HG03521 (cell line): ENCODE measurements at regions not wholly inside any gene's neighbourhood (a gene's known extent, or its start where the extent isn't known, plus 50 kb on each side); places are given as distances from the start of the nearest gene placed in this dataset.

Source experiments
- ATAC-seq: cut with Tn5 transposase; IDR thresholded peaks from one replicate; pipeline ENCODE4 v1.9.1; 2021; ENCODE audit warnings: mild to moderate bottlenecking, moderate library complexity; ENCODE audit not compliant: unreplicated experiment

- ATAC-seq, result no peak
Measured at GRCh38 chr2:195319548-195320412, 337.2 kb upstream of the SLC39A10 start.

GRCh38 chr2:195319112-195319460, 337.9 kb upstream of the SLC39A10 start:
- no peak for ATAC-seq

- no peak for ATAC-seq
Measured at GRCh38 chr2:195318440-195319111, 338.4 kb upstream of the SLC39A10 start.

- ATAC-seq, result no peak
Measured at GRCh38 chr2:195317550-195317949, 339.5 kb upstream of the SLC39A10 start.

- no peak for ATAC-seq
Measured at GRCh38 chr2:195316486-195316885, 340.5 kb upstream of the SLC39A10 start.

GRCh38 chr2:195313962-195314361, 343.1 kb upstream of the SLC39A10 start:
- ATAC-seq, result no peak

- no peak for ATAC-seq
Measured at GRCh38 chr2:195312662-195313061, 344.4 kb upstream of the SLC39A10 start.

- ATAC-seq, result no peak
Measured at GRCh38 chr2:195308163-195308562, 348.9 kb upstream of the SLC39A10 start.

- ATAC-seq, result no peak
Measured at GRCh38 chr2:195307751-195308150, 349.3 kb upstream of the SLC39A10 start.

GRCh38 chr2:195304310-195304709, 352.7 kb upstream of the SLC39A10 start:
- no peak for ATAC-seq

- no peak for ATAC-seq
Measured at GRCh38 chr2:195300631-195301030, 356.4 kb upstream of the SLC39A10 start.

GRCh38 chr2:195299600-195299999, 357.4 kb upstream of the SLC39A10 start:
- ATAC-seq, result no peak

GRCh38 chr2:195296490-195296889, 360.5 kb upstream of the SLC39A10 start:
- no peak for ATAC-seq

GRCh38 chr2:195289081-195289480, 367.9 kb upstream of the SLC39A10 start:
- no peak for ATAC-seq

GRCh38 chr2:195279840-195280427, 377.1 kb upstream of the SLC39A10 start:
- no peak for ATAC-seq

- ATAC-seq, result no peak
Measured at GRCh38 chr2:195270466-195271039, 386.5 kb upstream of the SLC39A10 start.

- ATAC-seq, result no peak
Measured at GRCh38 chr2:195269220-195269619, 387.8 kb upstream of the SLC39A10 start.

GRCh38 chr2:195257979-195258378, 399.0 kb upstream of the SLC39A10 start:
- no peak for ATAC-seq

GRCh38 chr2:195252018-195252417, 405.0 kb upstream of the SLC39A10 start:
- no peak for ATAC-seq

GRCh38 chr2:195251214-195251613, 405.8 kb upstream of the SLC39A10 start:
- ATAC-seq, result no peak

- no peak for ATAC-seq
Measured at GRCh38 chr2:195238826-195239225, 418.2 kb upstream of the SLC39A10 start.

GRCh38 chr2:195238379-195238778, 418.6 kb upstream of the SLC39A10 start:
- ATAC-seq, result no peak
